PC-9 (cell line): ENCODE measurements at regions not wholly inside any gene's neighbourhood (a gene's known extent, or its start where the extent isn't known, plus 50 kb on each side); places are given as distances from the start of the nearest gene placed in this dataset.
A peak's percentile ranks its signal among the peaks of the same experiment; 100 is the strongest.

Source experiments
- BruUV-seq: library from RNA; stranded (reverse); fragments of 400-500 nt; replicated peaks from 2 replicates; lab custom pipeline; 2021; lab: Mats Ljungman, UMichigan
- CTCF ChIA-PET: fragments of 300-600 bp; sonication (Branson Sonifier 250); formaldehyde crosslinking; loops from one replicate; lab custom pipeline; 2022; ENCODE audit warnings: antibody characterized with exemption; lab: Charles Lee
- POLR2A ChIA-PET: fragments of 300-600 bp; sonication (Branson Sonifier 250); formaldehyde crosslinking; loops from one replicate; lab custom pipeline; 2022; ENCODE audit warnings: antibody characterized with exemption; ENCODE audit not compliant: unreplicated experiment; lab: Charles Lee
- DNase-seq, 2 experiments: peaks; one replicate each; pipeline versions ENCODE4 v3.0.0 to v3.0.0-alpha.2; 2015 to 2022; ENCODE audit warnings: mixed read lengths in 1 of 2
- H2AFZ ChIP-seq: fragments of 200-600 bp; sonication (generic); 2 replicates; pipeline ENCODE4 v1.8.1; 2017; ENCODE audit warnings: antibody characterized with exemption
- H3F3A ChIP-seq: fragments of 200-600 bp; sonication (generic); 2 replicates; pipeline ENCODE4 v1.8.1; 2017; ENCODE audit warnings: antibody characterized with exemption, mild to moderate bottlenecking, low read depth; ENCODE audit not compliant: insufficient read depth
- H3K27ac ChIP-seq: fragments of 200-600 bp; sonication (generic); 2 replicates; pipeline ENCODE4 v1.6.1; 2016; ENCODE audit warnings: mixed run types
- H3K27me3 ChIP-seq: fragments of 200-600 bp; sonication (generic); 2 replicates; pipeline ENCODE4 v1.6.1; 2016; ENCODE audit warnings: low read depth, mixed run types; ENCODE audit not compliant: insufficient read depth
- H3K36me3 ChIP-seq: fragments of 200-600 bp; sonication (generic); 2 replicates; pipeline ENCODE4 v1.6.1; 2016; ENCODE audit warnings: low read depth, mixed run types
- H3K4me1 ChIP-seq: fragments of 200-600 bp; sonication (generic); replicated peaks from 2 replicates; pipeline ENCODE4 v1.6.1; 2016; ENCODE audit warnings: mixed run types; ENCODE audit not compliant: insufficient read depth
- H3K4me2 ChIP-seq: fragments of 200-600 bp; sonication (generic); 2 replicates; pipeline ENCODE4 v1.6.1; 2017; ENCODE audit warnings: mixed run types
- H3K4me3 ChIP-seq: fragments of 200-600 bp; sonication (generic); 2 replicates; pipeline ENCODE4 v1.6.1; 2016; ENCODE audit warnings: mixed run types
- H3K79me2 ChIP-seq: fragments of 200-600 bp; sonication (generic); 2 replicates; pipeline ENCODE4 v1.6.1; 2017; ENCODE audit warnings: low read depth, mixed run types
- H3K9me2 ChIP-seq: fragments of 200-600 bp; sonication (generic); 2 replicates; pipeline ENCODE4 v1.8.1; 2017; ENCODE audit warnings: mild to moderate bottlenecking; ENCODE audit not compliant: insufficient read depth
- H3K9me3 ChIP-seq: fragments of 200-600 bp; sonication (generic); 2 replicates; pipeline ENCODE4 v1.8.1; 2016; ENCODE audit warnings: low read depth; ENCODE audit not compliant: insufficient read depth
- H4K20me1 ChIP-seq: fragments of 200-600 bp; sonication (generic); 2 replicates; pipeline ENCODE4 v1.8.1; 2017; ENCODE audit not compliant: insufficient read depth
- CTCF ChIP-seq: fragments of 200-600 bp; sonication (generic); conservative IDR thresholded peaks from 2 replicates; pipeline ENCODE4 v1.6.1; 2017; ENCODE audit warnings: mixed run types, antibody characterized with exemption, mild to moderate bottlenecking, moderate library complexity
- EZH2 ChIP-seq: fragments of 200-600 bp; sonication (generic); IDR thresholded peaks from 2 replicates; pipeline ENCODE4 v1.8.0; 2017; ENCODE audit warnings: antibody characterized with exemption, low read depth
- intact Hi-C: fragments of 100-400 bp; cut with micrococcal nuclease; formaldehyde crosslinking; loops from one replicate; pipeline ENCODE4 v1.10.0; 2022; ENCODE audit not compliant: unreplicated experiment

- DNase-seq, result no peak
- Histone ChIP-seq H3K4me2 (0 out of 2 replicates have a peak overlapping the region, but pooled peaks have one; percentile 10), H3K4me3 (no peak overlapping the region), H3K9me2 (no peaks in the 10 kb centered on the region), H3K4me1 (peaks cover 24% of the 10 kb centered on the region), H3K9me3 (no peaks in the 10 kb centered on the region), H3F3A (peaks cover 18% of the 10 kb centered on the region; the same call in 1 of the 2 replicates), H3K79me2 (no peaks in the 10 kb centered on the region), H2AFZ (no peak overlapping the region), H4K20me1 (no peaks in the 10 kb centered on the region), H3K27ac (peak overlapping the region; percentile 85), H3K36me3 (no peaks in the 10 kb centered on the region), H3K27me3 (no peaks in the 10 kb centered on the region)
- TF ChIP-seq CTCF (no peak), EZH2 (no peak)
- no TSS peak for BruUV-seq
- ChIA-PET POLR2A (no interaction called here), CTCF (no interaction called here)
- intact Hi-C loops, result no loop called here
Measured at GRCh38 chr5:124454081-124454480, 292.4 kb downstream of the ZNF608 start.

GRCh38 chr5:124453221-124454051, 293.0 kb downstream of the ZNF608 start:
- Histone ChIP-seq H3K36me3 (no peaks in the 10 kb centered on the region), H3K9me2 (no peaks in the 10 kb centered on the region), H3K79me2 (no peaks in the 10 kb centered on the region), H3K9me3 (no peaks in the 10 kb centered on the region), H2AFZ (peak overlapping the region; percentile 15; the same call in 1 of the 2 replicates), H3K4me3 (no peak overlapping the region), H3K27me3 (no peaks in the 10 kb centered on the region), H3K4me1 (peaks cover 24% of the 10 kb centered on the region), H3K27ac (peak overlapping the region; percentile 85), H3F3A (peaks cover 18% of the 10 kb centered on the region; the same call in 1 of the 2 replicates), H3K4me2 (peak overlapping the region; percentile 10; the same call in 1 of the 2 replicates), H4K20me1 (no peaks in the 10 kb centered on the region)
- ChIA-PET CTCF (no interaction called here), POLR2A (no interaction called here)
- no TSS peak for BruUV-seq
- peak in 1 of 2 experiments; percentile 88 for DNase-seq
- no peak for TF ChIP-seq CTCF
- no peak for TF ChIP-seq EZH2
- intact Hi-C loops, result no loop called here

GRCh38 chr5:124452412-124452811, 294.0 kb downstream of the ZNF608 start:
- no peak for TF ChIP-seq EZH2
- no peak for TF ChIP-seq CTCF
- Histone ChIP-seq H3K27me3 (no peaks in the 10 kb centered on the region), H3F3A (peaks cover 18% of the 10 kb centered on the region; the same call in 1 of the 2 replicates), H3K9me2 (no peaks in the 10 kb centered on the region), H2AFZ (0 out of 2 replicates have a peak overlapping the region, but pooled peaks have one; percentile 15), H3K4me3 (no peak overlapping the region), H3K79me2 (no peaks in the 10 kb centered on the region), H3K36me3 (no peaks in the 10 kb centered on the region), H3K27ac (peak overlapping the region; percentile 85), H3K4me1 (peaks cover 24% of the 10 kb centered on the region), H3K9me3 (no peaks in the 10 kb centered on the region), H3K4me2 (peak overlapping the region; percentile 10; the same call in 1 of the 2 replicates), H4K20me1 (no peaks in the 10 kb centered on the region)
- no peak for DNase-seq
- BruUV-seq, result no TSS peak
- CTCF ChIA-PET, result no interaction called here
- POLR2A ChIA-PET, result no interaction called here
- intact Hi-C loops, result no loop called here
